GM12878 (cell line): ENCODE measurements at regions not wholly inside any gene's neighbourhood (a gene's known extent, or its start where the extent isn't known, plus 50 kb on each side); places are given as distances from the start of the nearest gene placed in this dataset.

ENCODE experiments used
- BACH1 ChIP-seq: fragments of 450-650 bp; IDR thresholded peaks from 2 replicates; pipeline ENCODE4 v1.6.1; 2017; ENCODE audit warnings: mild to moderate bottlenecking, borderline replicate concordance
- BHLHE40 ChIP-seq, 2 experiments: fragments of 450-650 bp in 1 of 2; IDR thresholded peaks; 2 replicates each; pipeline ENCODE4 v1.6.1; 2011 to 2017; ENCODE audit warnings: low read depth in 2 of 2, borderline replicate concordance in 1 of 2, improper control_type of control experiment in 1 of 2, low read length in 1 of 2, mild to moderate bottlenecking in 1 of 2
- CTCF ChIP-seq, 3 experiments: IDR thresholded peaks in 2 of 3; conservative IDR thresholded peaks in 1 of 3; 2 replicates each; pipeline ENCODE4 v1.5.1; 2011; ENCODE audit warnings: low read depth in 3 of 3, low read length in 3 of 3, mild to moderate bottlenecking in 3 of 3, control low read depth in 2 of 3, moderate library complexity in 2 of 3, inconsistent platforms in 1 of 3, mixed read lengths in 1 of 3; ENCODE audit not compliant: control insufficient read depth in 2 of 3, insufficient read depth in 1 of 3; ENCODE audit errors: extremely low read depth in 1 of 3
- EP300 ChIP-seq, 2 experiments: fragments of 150-350 bp in 1 of 2; IDR thresholded peaks; 2 replicates each; pipeline ENCODE4 v1.6.1; 2011 to 2012; ENCODE audit warnings: low read depth in 2 of 2, low read length in 2 of 2, borderline replicate concordance in 1 of 2, improper control_type of control experiment in 1 of 2, inconsistent platforms in 1 of 2; ENCODE audit not compliant: control insufficient read depth in 1 of 2
- KDM1A ChIP-seq: fragments of 200-600 bp; sonication (generic); IDR thresholded peaks from 2 replicates; pipeline ENCODE4 v1.6.1; 2016; ENCODE audit warnings: borderline replicate concordance
- POLR2AphosphoS5 ChIP-seq: IDR thresholded peaks from 2 replicates; pipeline ENCODE4 v1.6.1; 2011; ENCODE audit warnings: mild to moderate bottlenecking, low read length, inconsistent platforms
- RAD21 ChIP-seq: IDR thresholded peaks from 2 replicates; pipeline ENCODE4 v1.6.1; 2011; ENCODE audit warnings: mild to moderate bottlenecking, low read depth, low read length, moderate library complexity; ENCODE audit not compliant: insufficient read depth
- RCOR1 ChIP-seq: conservative IDR thresholded peaks from 2 replicates; pipeline ENCODE4 v1.6.1; 2012; ENCODE audit warnings: low read depth, low read length, improper control_type of control experiment
- SPI1 ChIP-seq: IDR thresholded peaks from 2 replicates; pipeline ENCODE4 v1.6.1; 2011; ENCODE audit warnings: low read depth, mild to moderate bottlenecking, low read length, moderate library complexity, borderline replicate concordance; ENCODE audit not compliant: insufficient read depth
- SUZ12 ChIP-seq: fragments of 200-600 bp; sonication (generic); IDR thresholded peaks from one replicate; pipeline ENCODE4 v1.6.1; 2018; ENCODE audit warnings: antibody characterized with exemption, mild to moderate bottlenecking; ENCODE audit not compliant: unreplicated experiment
- USF1 ChIP-seq: IDR thresholded peaks from 2 replicates; pipeline ENCODE4 v1.6.1; 2011; ENCODE audit warnings: borderline replicate concordance, low read depth, mild to moderate bottlenecking, moderate library complexity, mixed read lengths, low read length; ENCODE audit not compliant: insufficient read depth; ENCODE audit errors: extremely low read length
- USF2 ChIP-seq: IDR thresholded peaks from 2 replicates; pipeline ENCODE4 v1.6.1; 2011; ENCODE audit warnings: low read depth, low read length, improper control_type of control experiment, borderline replicate concordance

GRCh38 chr14:97891515-97891914 is 1094.3 kb downstream of the VRK1 start:
- TF ChIP-seq EP300 (IDR thresholded peaks at IDR 0.05; ENCODE audit: borderline replicate concordance in 1 of 2, control insufficient read depth in 1 of 2, low read depth in 2 of 2, low read length in 2 of 2) (no peak), SUZ12 (no peak), CTCF (IDR thresholded peaks at IDR 0.05 in 2 of 3, conservative IDR thresholded peaks at IDR 0.05 in 1 of 3; ENCODE audit: control insufficient read depth in 2 of 3, extremely low read depth in 1 of 3, insufficient read depth in 1 of 3, low read depth in 3 of 3, low read length in 3 of 3) (no peak), USF1 (no peak), USF2 (no peak), RCOR1 (no peak), BACH1 (no peak), RAD21 (no peak), BHLHE40 (IDR thresholded peaks at IDR 0.05; ENCODE audit: borderline replicate concordance in 1 of 2, low read depth in 2 of 2, low read length in 1 of 2) (no peak), POLR2AphosphoS5 (no peak), KDM1A (no peak), SPI1 (no peak)
